GM18505 (cell line): ENCODE measurements at regions not wholly inside any gene's neighbourhood (a gene's known extent, or its start where the extent isn't known, plus 50 kb on each side); places are given as distances from the start of the nearest gene placed in this dataset.

Experiments used
- ATAC-seq: cut with Tn5 transposase; IDR thresholded peaks from one replicate; pipeline ENCODE4 v1.9.1; 2021; ENCODE audit not compliant: unreplicated experiment
- POLR2A ChIP-seq: IDR thresholded peaks from 4 replicates; pipeline ENCODE4 v1.6.1; 2011; ENCODE audit warnings: borderline replicate concordance; ENCODE audit not compliant: insufficient read depth, insufficient read length; ENCODE audit errors: extremely low read depth

GRCh38 chr2:54384301-54385203 lies 71.6 kb upstream of the SPTBN1 start:
- no peak for ATAC-seq
- no peak for TF ChIP-seq POLR2A

GRCh38 chr2:54385271-54385670 lies 70.9 kb upstream of the SPTBN1 start:
- TF ChIP-seq POLR2A, result no peak
- ATAC-seq, result no peak

GRCh38 chr2:54386585-54386984 lies 69.5 kb upstream of the SPTBN1 start:
- no peak for TF ChIP-seq POLR2A
- ATAC-seq, result no peak

- TF ChIP-seq POLR2A, result no peak
- no peak for ATAC-seq
These were observed 68.8 kb upstream of the SPTBN1 start for GRCh38 chr2:54387059-54387991.

- TF ChIP-seq POLR2A, result no peak
- ATAC-seq, result no peak
These were observed 68.1 kb upstream of the SPTBN1 start for GRCh38 chr2:54388076-54388475.

GRCh38 chr2:54392555-54393324 lies 63.4 kb upstream of the SPTBN1 start:
- TF ChIP-seq POLR2A, result no peak

GRCh38 chr2:54394392-54394791 lies 61.7 kb upstream of the SPTBN1 start:
- TF ChIP-seq POLR2A, result no peak
- peak; percentile 68 for ATAC-seq

More at GRCh38 chr2:54392555-54393324, 63.4 kb upstream of the SPTBN1 start:
- ATAC-seq, result no peak

GRCh38 chr2:54396107-54396506 lies 60.0 kb upstream of the SPTBN1 start:
- no peak for TF ChIP-seq POLR2A
- no peak for ATAC-seq

- TF ChIP-seq POLR2A, result no peak
- ATAC-seq, result no peak
These were observed 59.3 kb upstream of the SPTBN1 start for GRCh38 chr2:54396798-54397197.

GRCh38 chr2:54397426-54397825 lies 58.7 kb upstream of the SPTBN1 start:
- no peak for ATAC-seq
- no peak for TF ChIP-seq POLR2A

GRCh38 chr2:54401554-54401953 lies 54.6 kb upstream of the SPTBN1 start:
- ATAC-seq, result no peak
- TF ChIP-seq POLR2A, result no peak

GRCh38 chr2:54402350-54402749 lies 53.8 kb upstream of the SPTBN1 start:
- no peak for ATAC-seq
- TF ChIP-seq POLR2A, result no peak

GRCh38 chr2:54403512-54404238 lies 52.5 kb upstream of the SPTBN1 start:
- no peak for TF ChIP-seq POLR2A
- ATAC-seq, result no peak

GRCh38 chr2:54404270-54404669 lies 51.9 kb upstream of the SPTBN1 start:
- TF ChIP-seq POLR2A, result no peak
- no peak for ATAC-seq
